GM12873 (cell line): ENCODE measurements at regions not wholly inside any gene's neighbourhood (a gene's known extent, or its start where the extent isn't known, plus 50 kb on each side); places are given as distances from the start of the nearest gene placed in this dataset.

Source experiments
- CTCF ChIP-seq: IDR thresholded peaks from 2 replicates; pipeline ENCODE4 v1.5.1; 2012; ENCODE audit warnings: low read depth, mild to moderate bottlenecking, moderate library complexity, low read length, control low read depth; ENCODE audit not compliant: insufficient read depth; ENCODE audit errors: missing control alignments

DNA sequence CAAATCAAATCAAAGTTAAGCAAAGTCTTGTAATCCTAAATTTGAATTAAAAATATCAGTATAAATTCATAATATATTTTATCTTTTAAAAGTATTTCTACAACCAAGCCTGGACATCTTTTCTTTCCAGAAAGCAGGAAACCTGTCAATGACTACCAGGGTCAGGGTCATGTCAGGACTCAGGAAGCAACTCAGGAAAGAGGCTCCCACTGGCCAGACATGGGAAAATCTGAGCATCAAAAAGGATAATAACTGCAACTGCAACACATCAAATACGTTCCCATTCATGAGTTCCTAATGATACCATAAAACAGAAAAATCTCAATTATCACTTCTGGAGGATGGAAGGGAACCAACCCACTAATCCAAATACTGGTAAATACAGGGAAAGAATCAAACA lies 76.0 kb upstream of the GALNT18 start:
- no peak for TF ChIP-seq CTCF

DNA sequence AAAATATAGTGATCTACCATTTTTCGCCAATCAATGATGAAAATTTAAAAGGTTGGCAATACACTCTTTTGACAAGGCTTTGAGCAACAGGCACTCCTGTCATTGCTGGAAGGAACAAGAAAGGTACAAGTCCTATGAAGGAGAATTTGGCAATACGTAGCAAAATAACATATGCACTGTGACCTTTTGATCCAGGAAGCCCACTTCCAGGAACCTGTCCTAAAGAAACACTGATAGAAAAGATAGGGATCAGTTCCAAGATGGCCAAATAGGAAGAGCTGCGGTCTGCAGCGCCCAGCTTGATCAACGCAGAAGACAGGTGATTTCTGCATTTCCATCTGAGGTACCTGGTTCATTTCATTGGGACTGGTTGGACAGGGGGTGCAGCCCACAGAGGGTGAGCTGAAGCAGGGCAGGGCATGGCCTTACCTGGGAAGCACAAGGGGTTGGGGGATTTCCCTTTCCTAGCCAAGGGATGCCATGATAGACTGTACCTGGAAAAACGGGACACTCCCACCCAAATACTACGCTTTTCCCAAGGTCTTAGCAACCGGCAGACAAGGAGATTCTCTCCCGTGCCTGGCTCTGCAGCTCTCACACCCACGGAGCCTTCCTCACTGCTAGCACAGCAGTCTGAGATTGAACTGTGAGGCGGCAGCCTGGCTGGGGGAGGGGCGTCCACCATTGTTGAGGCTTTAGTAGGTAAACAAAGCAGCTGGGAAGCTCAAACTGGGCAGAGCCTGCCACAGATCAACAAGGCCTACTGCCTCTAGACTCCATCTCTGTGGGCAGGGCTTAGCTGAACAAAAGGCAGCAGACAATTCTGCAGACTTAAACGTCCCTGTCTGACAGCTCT lies 69.7 kb upstream of the GALNT18 start:
- TF ChIP-seq CTCF: no peak

- no peak for TF ChIP-seq CTCF
These were observed 59.7 kb upstream of the GALNT18 start for GRCh38 chr11:11681536-11681935.

DNA sequence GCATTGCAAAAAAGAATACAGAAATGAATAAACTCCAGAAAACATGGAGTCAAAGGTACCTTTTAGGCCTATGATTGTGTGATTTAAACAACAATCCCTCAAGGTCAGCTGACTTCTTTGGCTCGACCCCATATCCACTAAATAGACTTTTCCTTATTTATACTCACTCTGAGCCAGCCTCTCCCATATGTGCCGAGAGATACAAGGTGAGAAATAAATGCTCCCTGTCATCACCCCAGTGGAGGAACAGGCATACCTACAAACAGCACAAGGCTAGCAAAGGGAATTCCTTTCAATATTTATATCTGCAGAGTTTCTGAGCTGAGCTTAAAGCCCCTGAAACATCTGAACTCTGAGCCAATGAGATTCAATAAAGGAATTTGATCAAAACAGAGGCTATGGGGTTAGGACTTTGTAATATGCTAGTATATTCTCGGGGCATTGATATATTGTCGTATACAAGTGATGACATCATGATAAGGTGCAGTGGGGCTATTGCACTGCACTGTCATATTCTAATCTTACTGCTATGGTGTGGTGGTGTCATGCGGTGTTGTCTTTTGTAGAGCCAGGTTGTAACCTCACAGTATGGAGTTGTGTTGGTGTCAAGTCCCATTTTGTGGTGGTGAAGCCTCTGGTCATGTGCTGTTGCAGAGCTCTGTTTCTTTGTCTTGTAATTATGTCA lies 56.0 kb upstream of the GALNT18 start:
- TF ChIP-seq CTCF: no peak

GRCh38 chr11:11675671-11676181 lies 53.9 kb upstream of the GALNT18 start:
- TF ChIP-seq CTCF: no peak

DNA sequence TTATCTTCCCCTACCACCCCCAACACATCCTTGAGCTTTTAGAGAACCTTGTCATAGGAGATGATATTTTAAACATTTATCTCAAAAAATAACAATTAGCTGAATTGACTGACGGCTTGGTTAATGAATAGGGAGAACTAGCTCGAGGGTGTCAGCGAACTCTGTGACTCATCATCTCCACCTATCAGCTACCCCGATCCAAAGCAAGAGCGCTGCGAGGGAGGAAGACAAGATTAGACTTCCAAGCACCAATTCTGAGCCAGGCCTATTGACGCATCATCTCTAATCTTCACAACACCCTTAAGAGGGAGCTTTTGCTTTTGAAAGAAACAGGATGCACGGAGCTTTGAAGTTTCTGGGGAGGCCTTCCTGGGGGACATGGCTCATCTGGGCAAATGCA lies 51.0 kb upstream of the GALNT18 start:
- no peak for TF ChIP-seq CTCF

DNA sequence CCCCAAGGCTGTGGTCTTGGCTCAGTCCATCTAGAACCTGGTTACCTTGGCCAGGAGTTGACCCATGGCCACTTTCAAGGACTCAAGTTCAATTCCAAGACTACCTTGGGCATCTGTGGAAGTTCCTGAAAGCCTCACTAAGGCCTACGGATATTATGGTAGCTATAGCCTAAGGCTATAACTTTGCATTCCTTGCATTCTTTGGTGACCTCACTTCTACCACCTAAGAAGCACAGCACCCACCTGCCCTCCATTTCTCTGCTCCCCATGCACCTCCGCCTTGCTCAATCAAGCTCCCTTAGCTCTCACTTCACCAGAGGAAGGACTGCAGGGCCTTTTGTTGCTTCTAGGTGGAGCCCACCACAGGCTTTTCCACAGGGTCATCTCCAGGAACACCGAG lies 50.3 kb upstream of the GALNT18 start:
- TF ChIP-seq CTCF: no peak
